ENCODE measurements at regions not wholly inside any gene's neighbourhood (a gene's known extent, or its start where the extent isn't known, plus 50 kb on each side); places are given as distances from the start of the nearest gene placed in this dataset.
A peak's percentile ranks its signal among the peaks of the same experiment; 100 is the strongest.

- TF ChIP-seq TCFL5 (CRISPR knock-in tag; conservative IDR thresholded peaks at IDR 0.05) (no peak), BDP1 (IDR thresholded peaks at IDR 0.05; ENCODE audit: insufficient read depth, insufficient read length) (no peak), RREB1 (CRISPR knock-in tag; IDR thresholded peaks at IDR 0.05) (no peak)
These were observed 428.8 kb downstream of the LRATD1 start (continued) for GRCh38 chr2:15061268-15061667.

GRCh38 chr2:15066138-15066537 is 433.6 kb downstream of the LRATD1 start:
- in situ Hi-C loops (cut with MboI) (no loop called here), intact Hi-C loops (cut with micrococcal nuclease) (no loop called here)
- ChIA-PET CTCF (ENCODE audit: low intra/inter-chr PET ratio) (no interaction called here), POLR2A (no interaction called here)
- H3K4me3 ChIP-seq = no peak overlapping the region
- H3K79me2 ChIP-seq (ENCODE audit: control insufficient read depth, insufficient read depth, low read length) = no peaks in the 10 kb centered on the region
- H3K9me3 ChIP-seq (replicated peaks; ENCODE audit: control insufficient read depth, insufficient read depth, low read depth, low read length) = no peaks in the 10 kb centered on the region
- no peaks in the 10 kb centered on the region for H3K4me1 ChIP-seq (replicated peaks in 1 of 2; ENCODE audit: control insufficient read depth in 2 of 2, insufficient read depth in 2 of 2, low read length in 2 of 2)
- H3K9me1 ChIP-seq (ENCODE audit: control insufficient read depth, insufficient read depth, low read length) = no peaks in the 10 kb centered on the region
- no peaks in the 10 kb centered on the region; a peak in 1 of 5 replicates for H3K27me3 ChIP-seq (ENCODE audit: control insufficient read depth in 2 of 2, insufficient read depth in 2 of 2, low read length in 2 of 2)
- H3K9ac ChIP-seq (ENCODE audit: insufficient read depth in 1 of 2, low read depth in 2 of 2, low read length in 2 of 2) = no peak overlapping the region
- ATAC-seq (no peak), DNase-seq (ENCODE audit: extremely low read depth in 1 of 4, low spot score in 3 of 4) (no peak), FAIRE-seq (no peak)
- no peak overlapping the region for H2AFZ ChIP-seq (ENCODE audit: low read depth, low read length)
- H4K20me1 ChIP-seq (replicated peaks; ENCODE audit: control insufficient read depth, insufficient read depth, low read length) = no peaks in the 10 kb centered on the region
- no peak overlapping the region for H3K27ac ChIP-seq (ENCODE audit: extremely low read depth, low read depth, low read length)
- BruUV-seq (replicated peaks) = no TSS peak
- no peaks in the 10 kb centered on the region for H3K36me3 ChIP-seq (ENCODE audit: control insufficient read depth, insufficient read depth, low read length)
- WGBS (ENCODE audit: insufficient coverage, low coverage, missing lambda C conversion rate) = 3% methylated on average over 3 of the region's 3 CpGs
- no peak overlapping the region for H3K4me2 ChIP-seq (ENCODE audit: insufficient read depth, low read length)
- no peak for TF ChIP-seq MCM2 (IDR thresholded peaks at IDR 0.05; ENCODE audit: low read depth)
- TF ChIP-seq SNIP1 (IDR thresholded peaks at IDR 0.05; ENCODE audit: low read depth) = no peak
- no peak for TF ChIP-seq ZNF592 (IDR thresholded peaks at IDR 0.05)
- TF ChIP-seq MAX (CRISPR knock-in tag; IDR thresholded peaks at IDR 0.05) = no peak
- TF ChIP-seq ZNF316 (IDR thresholded peaks at IDR 0.05) = peak; percentile 95
- TF ChIP-seq HDAC8 (tag; IDR thresholded peaks at IDR 0.05) = no peak
- peak in 1 of 2 experiments; percentile 15; a peak in 1 of 4 replicates for TF ChIP-seq TRIM24 (IDR thresholded peaks at IDR 0.05)
- no peak for TF ChIP-seq CCNT2 (IDR thresholded peaks at IDR 0.05; ENCODE audit: borderline replicate concordance, extremely low read depth, insufficient read length, low read depth, low read length)
- TF ChIP-seq ZNF699 (CRISPR knock-in tag; IDR thresholded peaks at IDR 0.05; ENCODE audit: insufficient replicate concordance) = no peak
- TF ChIP-seq SNRNP70 (optimal IDR thresholded peaks at IDR 0.05; ENCODE audit: low read depth, low read length) = no peak

All from K562 (cell line).